ENCODE measurements at regions not wholly inside any gene's neighbourhood (a gene's known extent, or its start where the extent isn't known, plus 50 kb on each side); places are given as distances from the start of the nearest gene placed in this dataset.

DNA sequence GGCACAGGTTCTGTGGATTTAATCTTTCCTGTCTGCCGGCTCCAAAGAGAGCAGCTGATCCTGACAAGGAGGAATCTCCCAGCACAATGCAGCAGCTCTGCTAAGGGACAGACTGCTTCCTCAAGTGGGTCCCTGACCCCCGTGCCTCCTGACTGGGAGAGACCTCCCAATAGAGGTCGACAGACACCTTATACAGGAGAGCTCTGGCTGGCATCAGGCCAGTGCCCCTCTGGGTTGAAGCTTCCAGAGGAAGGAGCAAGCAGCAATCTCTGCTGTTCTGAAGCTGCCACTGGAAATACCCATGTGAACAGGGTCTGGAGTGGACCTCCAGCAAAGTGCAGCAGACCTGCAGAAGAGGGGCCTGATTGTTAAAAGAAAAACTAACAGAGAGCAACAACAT lies 630.2 kb upstream of the FTMT start:
- 57% methylated on average over 3 of the region's 3 CpGs for whole genome bisulfite sequencing (ENCODE audit: low lambda C conversion rate)
- no peak overlapping the region for H3K27ac ChIP-seq (ENCODE audit: low read depth in 2 of 2, low read length in 1 of 2)
- no peaks in the 10 kb centered on the region for H3K27me3 ChIP-seq (ENCODE audit: insufficient read depth)
- no peaks in the 10 kb centered on the region for H3K9me3 ChIP-seq
- H3K9me2 ChIP-seq, result no peaks in the 10 kb centered on the region
- H3K79me2 ChIP-seq (ENCODE audit: insufficient read depth), result no peaks in the 10 kb centered on the region
- no peak for DNase-seq
- CTCF ChIA-PET, result no interaction called here
- no peaks in the 10 kb centered on the region for H3F3A ChIP-seq (replicated peaks; ENCODE audit: insufficient read depth)
- H3K9ac ChIP-seq, result no peak overlapping the region
- H2AFZ ChIP-seq (ENCODE audit: low read depth), result no peak overlapping the region
- H3K4me3 ChIP-seq (ENCODE audit: low read depth in 2 of 2, low read length in 1 of 2), result no peak overlapping the region
- POLR2A ChIA-PET, result no interaction called here
- H3K4me2 ChIP-seq, result no peak overlapping the region
- H4K20me1 ChIP-seq (ENCODE audit: insufficient read depth), result no peaks in the 10 kb centered on the region
- no peaks in the 10 kb centered on the region for H3K36me3 ChIP-seq (replicated peaks in 1 of 2; ENCODE audit: control insufficient read depth in 1 of 2, insufficient read depth in 2 of 2, low read length in 1 of 2)
- H3K4me1 ChIP-seq (ENCODE audit: control insufficient read depth in 1 of 2, insufficient read depth in 2 of 2, low read depth in 1 of 2, low read length in 1 of 2), result no peaks in the 10 kb centered on the region
- no peak for TF ChIP-seq RAD21 (IDR thresholded peaks at IDR 0.05; ENCODE audit: low read length)
- no peak for TF ChIP-seq MXI1 (IDR thresholded peaks at IDR 0.05; ENCODE audit: low read depth, low read length)
- TF ChIP-seq, protein P1, sequence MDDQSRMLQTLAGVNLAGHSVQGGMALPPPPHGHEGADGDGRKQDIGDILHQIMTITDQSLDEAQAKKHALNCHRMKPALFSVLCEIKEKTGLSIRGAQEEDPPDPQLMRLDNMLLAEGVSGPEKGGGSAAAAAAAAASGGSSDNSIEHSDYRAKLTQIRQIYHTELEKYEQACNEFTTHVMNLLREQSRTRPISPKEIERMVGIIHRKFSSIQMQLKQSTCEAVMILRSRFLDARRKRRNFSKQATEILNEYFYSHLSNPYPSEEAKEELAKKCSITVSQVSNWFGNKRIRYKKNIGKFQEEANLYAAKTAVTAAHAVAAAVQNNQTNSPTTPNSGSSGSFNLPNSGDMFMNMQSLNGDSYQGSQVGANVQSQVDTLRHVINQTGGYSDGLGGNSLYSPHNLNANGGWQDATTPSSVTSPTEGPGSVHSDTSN (IDR thresholded peaks at IDR 0.05), result no peak
- no peak for TF ChIP-seq GABPA (IDR thresholded peaks at IDR 0.05; ENCODE audit: low read depth)
- TF ChIP-seq, protein P2, sequence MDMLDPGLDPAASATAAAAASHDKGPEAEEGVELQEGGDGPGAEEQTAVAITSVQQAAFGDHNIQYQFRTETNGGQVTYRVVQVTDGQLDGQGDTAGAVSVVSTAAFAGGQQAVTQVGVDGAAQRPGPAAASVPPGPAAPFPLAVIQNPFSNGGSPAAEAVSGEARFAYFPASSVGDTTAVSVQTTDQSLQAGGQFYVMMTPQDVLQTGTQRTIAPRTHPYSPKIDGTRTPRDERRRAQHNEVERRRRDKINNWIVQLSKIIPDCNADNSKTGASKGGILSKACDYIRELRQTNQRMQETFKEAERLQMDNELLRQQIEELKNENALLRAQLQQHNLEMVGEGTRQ (IDR thresholded peaks at IDR 0.05; ENCODE audit: borderline replicate concordance, low read depth, low read length), result no peak
- no peak for TF ChIP-seq FOXJ3 (CRISPR knock-in tag; IDR thresholded peaks at IDR 0.05)
- no peak for TF ChIP-seq MEF2A (IDR thresholded peaks at IDR 0.05; ENCODE audit: borderline replicate concordance, low read depth)
- TF ChIP-seq TAF1 (IDR thresholded peaks at IDR 0.05; ENCODE audit: borderline replicate concordance, low read depth, low read length), result no peak
- TF ChIP-seq YY1 (IDR thresholded peaks at IDR 0.05; ENCODE audit: low read depth), result no peak
- TF ChIP-seq NFIC (IDR thresholded peaks at IDR 0.05; ENCODE audit: borderline replicate concordance), result no peak
- TF ChIP-seq, protein P3, sequence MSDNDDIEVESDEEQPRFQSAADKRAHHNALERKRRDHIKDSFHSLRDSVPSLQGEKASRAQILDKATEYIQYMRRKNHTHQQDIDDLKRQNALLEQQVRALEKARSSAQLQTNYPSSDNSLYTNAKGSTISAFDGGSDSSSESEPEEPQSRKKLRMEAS (IDR thresholded peaks at IDR 0.05; ENCODE audit: low read depth), result no peak
- no peak for TF ChIP-seq NRF1 (IDR thresholded peaks at IDR 0.05; ENCODE audit: low read depth, low read length)
- TF ChIP-seq, protein P4, sequence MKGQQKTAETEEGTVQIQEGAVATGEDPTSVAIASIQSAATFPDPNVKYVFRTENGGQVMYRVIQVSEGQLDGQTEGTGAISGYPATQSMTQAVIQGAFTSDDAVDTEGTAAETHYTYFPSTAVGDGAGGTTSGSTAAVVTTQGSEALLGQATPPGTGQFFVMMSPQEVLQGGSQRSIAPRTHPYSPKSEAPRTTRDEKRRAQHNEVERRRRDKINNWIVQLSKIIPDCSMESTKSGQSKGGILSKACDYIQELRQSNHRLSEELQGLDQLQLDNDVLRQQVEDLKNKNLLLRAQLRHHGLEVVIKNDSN (IDR thresholded peaks at IDR 0.05; ENCODE audit: borderline replicate concordance, low read depth), result no peak
- TF ChIP-seq EP300 (IDR thresholded peaks at IDR 0.05; ENCODE audit: borderline replicate concordance in 1 of 2, low read depth in 1 of 2, low read length in 1 of 2), result no peak
- no peak for TF ChIP-seq GATA2 (CRISPR knock-in tag; IDR thresholded peaks at IDR 0.05)
- TF ChIP-seq, protein P5, sequence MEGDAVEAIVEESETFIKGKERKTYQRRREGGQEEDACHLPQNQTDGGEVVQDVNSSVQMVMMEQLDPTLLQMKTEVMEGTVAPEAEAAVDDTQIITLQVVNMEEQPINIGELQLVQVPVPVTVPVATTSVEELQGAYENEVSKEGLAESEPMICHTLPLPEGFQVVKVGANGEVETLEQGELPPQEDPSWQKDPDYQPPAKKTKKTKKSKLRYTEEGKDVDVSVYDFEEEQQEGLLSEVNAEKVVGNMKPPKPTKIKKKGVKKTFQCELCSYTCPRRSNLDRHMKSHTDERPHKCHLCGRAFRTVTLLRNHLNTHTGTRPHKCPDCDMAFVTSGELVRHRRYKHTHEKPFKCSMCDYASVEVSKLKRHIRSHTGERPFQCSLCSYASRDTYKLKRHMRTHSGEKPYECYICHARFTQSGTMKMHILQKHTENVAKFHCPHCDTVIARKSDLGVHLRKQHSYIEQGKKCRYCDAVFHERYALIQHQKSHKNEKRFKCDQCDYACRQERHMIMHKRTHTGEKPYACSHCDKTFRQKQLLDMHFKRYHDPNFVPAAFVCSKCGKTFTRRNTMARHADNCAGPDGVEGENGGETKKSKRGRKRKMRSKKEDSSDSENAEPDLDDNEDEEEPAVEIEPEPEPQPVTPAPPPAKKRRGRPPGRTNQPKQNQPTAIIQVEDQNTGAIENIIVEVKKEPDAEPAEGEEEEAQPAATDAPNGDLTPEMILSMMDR (IDR thresholded peaks at IDR 0.05), result no peak
- TF ChIP-seq TCF12 (IDR thresholded peaks at IDR 0.05), result no peak
- no peak for TF ChIP-seq JUND (IDR thresholded peaks at IDR 0.05)
- no peak for TF ChIP-seq POLR2AphosphoS5 (IDR thresholded peaks at IDR 0.05; ENCODE audit: low read depth, low read length)
- no peak for TF ChIP-seq EZH2phosphoT487 (IDR thresholded peaks at IDR 0.05; ENCODE audit: borderline replicate concordance, low read depth)

Measured in SK-N-SH (cell line).